ENCODE measurements at regions not wholly inside any gene's neighbourhood (a gene's known extent, or its start where the extent isn't known, plus 50 kb on each side); places are given as distances from the start of the nearest gene placed in this dataset.

DNA sequence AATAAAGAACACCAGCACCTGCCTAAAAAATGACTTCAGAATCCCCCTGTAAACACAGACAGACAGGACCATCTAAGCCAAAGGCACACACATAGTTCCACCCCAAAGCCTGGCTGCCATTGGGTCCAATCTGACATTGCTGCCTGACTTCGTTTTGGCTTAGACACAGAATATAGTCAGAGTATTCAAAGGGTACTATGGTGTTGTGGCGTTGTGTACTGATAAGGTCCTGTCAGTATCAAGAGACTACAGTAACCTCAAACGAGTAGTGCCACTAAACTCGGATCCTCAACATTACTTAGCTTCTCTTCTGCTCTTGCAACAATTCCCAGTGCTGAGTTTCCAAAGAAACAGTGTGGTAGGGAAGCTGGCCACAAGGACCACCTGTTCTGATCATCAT lies 169.3 kb upstream of the NR5A2 start:
- FAIRE-seq, result no peak
- H3K4me3 ChIP-seq, result no peak overlapping the region
- no peak overlapping the region for H2AFZ ChIP-seq (ENCODE audit: control insufficient read depth, low read depth, low read length)
- H3K4me2 ChIP-seq (ENCODE audit: control insufficient read depth, insufficient read depth), result no peak overlapping the region
- H3K4me1 ChIP-seq (ENCODE audit: control insufficient read depth, insufficient read depth, low read length), result no peaks in the 10 kb centered on the region
- CTCF ChIA-PET, result no interaction called here
- H3K27me3 ChIP-seq (replicated peaks in 1 of 2; ENCODE audit: control insufficient read depth in 2 of 2, insufficient read depth in 2 of 2, low read length in 1 of 2), result peaks cover 0 to 3% of the 10 kb centered on the region in 2 experiments; a peak in 1 of 4 replicates
- SMC1A ChIA-PET (ENCODE audit: uncharacterized antibody, unreplicated experiment), result no interaction called here
- H3K79me2 ChIP-seq (ENCODE audit: control insufficient read depth, insufficient read depth, low read length), result no peaks in the 10 kb centered on the region
- no peaks in the 10 kb centered on the region for H3K9me3 ChIP-seq (replicated peaks; ENCODE audit: control insufficient read depth, insufficient read depth, low read length)
- BruUV-seq (replicated peaks), result no TSS peak
- WGBS (ENCODE audit: insufficient coverage, insufficient replicate concordance, low lambda C conversion rate, missing lambda C conversion rate), result 11% methylated on average over 4 of the region's 4 CpGs
- no peak overlapping the region for H3K27ac ChIP-seq (ENCODE audit: control insufficient read depth, insufficient read depth)
- in situ Hi-C loops (cut with MboI), result no loop called here
- ATAC-seq, result no peak
- no peaks in the 10 kb centered on the region for H4K20me1 ChIP-seq (ENCODE audit: control insufficient read depth, insufficient read depth)
- H3K9ac ChIP-seq (ENCODE audit: control insufficient read depth, insufficient read depth, low read length), result no peak overlapping the region
- H3K36me3 ChIP-seq (ENCODE audit: control insufficient read depth in 2 of 2, insufficient read depth in 2 of 2, low read length in 1 of 2), result no peaks in the 10 kb centered on the region
- DNase-seq (ENCODE audit: low read depth, low spot score), result no peak
- intact Hi-C loops (cut with micrococcal nuclease; ENCODE audit: unreplicated experiment), result no loop called here
- TF ChIP-seq NBN (IDR thresholded peaks at IDR 0.05), result no peak
- TF ChIP-seq STAT3 (IDR thresholded peaks at IDR 0.05; ENCODE audit: low read depth, low read length), result no peak
- no peak for TF ChIP-seq CHD4 (IDR thresholded peaks at IDR 0.05)
- no peak for TF ChIP-seq RAD21 (IDR thresholded peaks at IDR 0.05; ENCODE audit: insufficient read depth, low read depth, low read length)
- TF ChIP-seq CBX5 (IDR thresholded peaks at IDR 0.05; ENCODE audit: low read depth), result no peak
- TF ChIP-seq TCF12 (IDR thresholded peaks at IDR 0.05; ENCODE audit: low read depth, low read length), result no peak
- TF ChIP-seq ZSCAN29 (IDR thresholded peaks at IDR 0.05), result no peak
- TF ChIP-seq SREBF2 (IDR thresholded peaks at IDR 0.05; ENCODE audit: low read length), result no peak
- TF ChIP-seq, protein P1, sequence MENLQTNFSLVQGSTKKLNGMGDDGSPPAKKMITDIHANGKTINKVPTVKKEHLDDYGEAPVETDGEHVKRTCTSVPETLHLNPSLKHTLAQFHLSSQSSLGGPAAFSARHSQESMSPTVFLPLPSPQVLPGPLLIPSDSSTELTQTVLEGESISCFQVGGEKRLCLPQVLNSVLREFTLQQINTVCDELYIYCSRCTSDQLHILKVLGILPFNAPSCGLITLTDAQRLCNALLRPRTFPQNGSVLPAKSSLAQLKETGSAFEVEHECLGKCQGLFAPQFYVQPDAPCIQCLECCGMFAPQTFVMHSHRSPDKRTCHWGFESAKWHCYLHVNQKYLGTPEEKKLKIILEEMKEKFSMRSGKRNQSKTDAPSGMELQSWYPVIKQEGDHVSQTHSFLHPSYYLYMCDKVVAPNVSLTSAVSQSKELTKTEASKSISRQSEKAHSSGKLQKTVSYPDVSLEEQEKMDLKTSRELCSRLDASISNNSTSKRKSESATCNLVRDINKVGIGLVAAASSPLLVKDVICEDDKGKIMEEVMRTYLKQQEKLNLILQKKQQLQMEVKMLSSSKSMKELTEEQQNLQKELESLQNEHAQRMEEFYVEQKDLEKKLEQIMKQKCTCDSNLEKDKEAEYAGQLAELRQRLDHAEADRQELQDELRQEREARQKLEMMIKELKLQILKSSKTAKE (IDR thresholded peaks at IDR 0.05; ENCODE audit: low read depth, poor library complexity, severe bottlenecking), result no peak
- TF ChIP-seq ZBED1 (IDR thresholded peaks at IDR 0.05; ENCODE audit: borderline replicate concordance), result no peak
- TF ChIP-seq PML (IDR thresholded peaks at IDR 0.05; ENCODE audit: low read length), result no peak
- POLR2A ChIA-PET, result no interaction called here
- RAD21 ChIA-PET (ENCODE audit: unreplicated experiment), result no interaction called here
